ENCODE measurements at regions not wholly inside any gene's neighbourhood (a gene's known extent, or its start where the extent isn't known, plus 50 kb on each side); places are given as distances from the start of the nearest gene placed in this dataset.

- TF ChIP-seq, protein P1, sequence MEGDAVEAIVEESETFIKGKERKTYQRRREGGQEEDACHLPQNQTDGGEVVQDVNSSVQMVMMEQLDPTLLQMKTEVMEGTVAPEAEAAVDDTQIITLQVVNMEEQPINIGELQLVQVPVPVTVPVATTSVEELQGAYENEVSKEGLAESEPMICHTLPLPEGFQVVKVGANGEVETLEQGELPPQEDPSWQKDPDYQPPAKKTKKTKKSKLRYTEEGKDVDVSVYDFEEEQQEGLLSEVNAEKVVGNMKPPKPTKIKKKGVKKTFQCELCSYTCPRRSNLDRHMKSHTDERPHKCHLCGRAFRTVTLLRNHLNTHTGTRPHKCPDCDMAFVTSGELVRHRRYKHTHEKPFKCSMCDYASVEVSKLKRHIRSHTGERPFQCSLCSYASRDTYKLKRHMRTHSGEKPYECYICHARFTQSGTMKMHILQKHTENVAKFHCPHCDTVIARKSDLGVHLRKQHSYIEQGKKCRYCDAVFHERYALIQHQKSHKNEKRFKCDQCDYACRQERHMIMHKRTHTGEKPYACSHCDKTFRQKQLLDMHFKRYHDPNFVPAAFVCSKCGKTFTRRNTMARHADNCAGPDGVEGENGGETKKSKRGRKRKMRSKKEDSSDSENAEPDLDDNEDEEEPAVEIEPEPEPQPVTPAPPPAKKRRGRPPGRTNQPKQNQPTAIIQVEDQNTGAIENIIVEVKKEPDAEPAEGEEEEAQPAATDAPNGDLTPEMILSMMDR (IDR thresholded peaks at IDR 0.05) = no peak
- no peak for TF ChIP-seq POLR2A (IDR thresholded peaks at IDR 0.05)
These were observed 160.5 kb upstream of the NAV2 start for GRCh38 chr11:19552161-19552560.

Data from adrenal gland (tissue), 5 donors.